HG03108 (cell line): ENCODE measurements at regions not wholly inside any gene's neighbourhood (a gene's known extent, or its start where the extent isn't known, plus 50 kb on each side); places are given as distances from the start of the nearest gene placed in this dataset.
A peak's percentile ranks its signal among the peaks of the same experiment; 100 is the strongest.
"Not testable (repeated sequence)": the region's sequence is repeated elsewhere in the genome, so short reads cannot be mapped to it uniquely, and the experiment has no call there.

ENCODE experiments used
- ATAC-seq: cut with Tn5 transposase; IDR thresholded peaks from one replicate; pipeline ENCODE4 v1.9.1; 2021; ENCODE audit warnings: moderate library complexity; ENCODE audit not compliant: unreplicated experiment

DNA sequence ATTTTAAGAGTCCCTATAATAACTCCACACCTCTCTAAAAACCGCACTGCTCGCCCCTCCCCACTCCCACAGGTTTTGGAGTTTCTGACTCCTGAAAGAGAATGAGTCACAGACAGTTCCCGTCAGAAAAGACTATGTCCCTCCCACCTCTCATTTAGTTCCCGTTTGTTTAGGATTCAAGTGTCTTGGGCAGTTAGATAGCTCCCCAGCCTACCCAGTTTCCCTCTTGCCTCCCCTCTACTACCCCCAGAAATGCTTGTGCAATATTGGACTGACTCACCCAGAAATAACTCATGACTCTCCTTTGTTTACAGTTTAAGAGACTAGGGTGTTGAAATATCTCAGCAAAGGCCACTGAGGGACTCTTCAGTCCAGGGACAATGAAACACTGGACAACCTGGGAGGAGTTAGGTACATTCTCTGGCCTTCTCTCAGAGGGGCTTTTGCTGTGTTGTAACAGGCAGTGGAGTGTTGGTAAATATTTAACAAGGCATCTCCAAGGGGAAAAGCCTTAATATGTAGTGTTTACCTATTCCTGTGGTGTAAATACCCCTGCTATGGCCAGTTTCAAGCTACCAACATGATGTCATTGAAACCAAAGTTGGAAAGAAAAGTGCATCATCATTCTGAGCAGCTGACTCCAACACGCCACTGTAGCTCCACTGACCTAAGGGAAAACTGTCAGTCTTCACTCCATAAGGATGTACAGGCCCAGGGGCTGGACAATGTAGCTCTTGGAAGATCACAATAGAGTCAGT, 96.1 kb upstream of the CHD2 start:
- ATAC-seq: no peak

- ATAC-seq: not testable (repeated sequence)
Measured at GRCh38 chr15:92804610-92804936, 95.6 kb upstream of the CHD2 start.

GRCh38 chr15:92805080-92805690, 94.9 kb upstream of the CHD2 start:
- ATAC-seq: no peak

DNA sequence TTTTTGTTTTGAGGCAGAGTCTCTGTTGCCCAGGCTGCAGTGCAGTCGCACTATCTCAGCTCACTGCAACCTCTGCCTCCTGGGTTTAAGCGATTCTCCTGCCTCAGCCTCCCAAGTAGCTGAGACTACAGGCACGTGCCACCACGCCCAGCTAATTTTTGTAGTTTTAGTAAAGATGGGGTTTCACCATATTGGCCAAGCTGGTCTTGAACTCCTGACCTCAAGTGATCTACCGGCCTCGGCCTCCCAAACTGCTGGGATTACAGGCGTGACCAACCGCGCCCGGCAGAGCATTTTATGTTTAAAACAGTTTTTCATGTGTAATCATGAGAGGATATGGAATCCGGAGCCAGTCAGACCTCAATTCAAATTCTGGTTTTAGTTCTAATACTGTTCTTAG, 94.0 kb upstream of the CHD2 start:
- ATAC-seq: not testable (repeated sequence)

DNA sequence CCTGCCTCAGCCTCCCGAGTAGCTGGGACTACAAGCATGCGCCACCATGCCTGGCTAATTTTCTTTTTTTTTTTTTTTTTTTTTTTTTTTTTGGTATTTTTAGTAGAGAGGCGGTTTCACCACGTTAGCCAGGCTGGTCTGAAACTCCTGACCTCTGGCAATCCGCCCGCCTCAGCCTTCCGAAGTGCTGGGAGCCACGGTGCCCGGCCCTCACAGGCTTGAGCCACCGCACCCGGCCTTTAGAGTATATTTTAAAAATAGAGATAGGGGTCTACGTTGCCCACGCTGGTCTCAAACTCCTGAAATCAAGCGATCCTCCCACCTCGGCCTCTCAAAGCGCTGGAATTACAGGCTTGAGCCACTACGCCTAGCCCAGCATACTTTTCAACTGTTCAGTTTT, 93.4 kb upstream of the CHD2 start:
- ATAC-seq: no peak

GRCh38 chr15:92807971-92808571, 92.1 kb upstream of the CHD2 start:
- no peak for ATAC-seq

DNA sequence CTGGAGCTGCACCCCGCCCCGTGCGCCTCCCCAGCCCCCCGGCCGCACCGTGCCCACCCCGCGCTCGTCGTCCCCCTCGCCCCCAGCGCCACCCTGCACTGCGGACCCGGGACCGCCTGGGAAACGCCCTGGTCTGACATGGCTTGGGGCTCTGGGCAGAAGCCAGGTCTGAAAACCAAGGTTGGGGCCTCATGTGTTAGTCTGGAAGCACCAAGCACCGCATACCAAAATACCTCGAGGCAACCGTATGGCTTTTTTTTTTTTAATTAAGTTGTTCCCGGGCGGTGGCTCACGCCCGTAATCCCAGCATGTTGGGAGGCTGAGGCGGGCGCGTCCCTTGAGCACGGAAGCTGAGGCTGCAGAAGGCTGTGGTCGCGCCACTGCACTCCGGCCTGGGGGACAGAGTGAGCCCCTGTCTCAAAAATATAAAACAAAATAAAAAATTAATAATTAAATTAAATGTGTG, 91.5 kb upstream of the CHD2 start:
- peak; percentile 10 for ATAC-seq

DNA sequence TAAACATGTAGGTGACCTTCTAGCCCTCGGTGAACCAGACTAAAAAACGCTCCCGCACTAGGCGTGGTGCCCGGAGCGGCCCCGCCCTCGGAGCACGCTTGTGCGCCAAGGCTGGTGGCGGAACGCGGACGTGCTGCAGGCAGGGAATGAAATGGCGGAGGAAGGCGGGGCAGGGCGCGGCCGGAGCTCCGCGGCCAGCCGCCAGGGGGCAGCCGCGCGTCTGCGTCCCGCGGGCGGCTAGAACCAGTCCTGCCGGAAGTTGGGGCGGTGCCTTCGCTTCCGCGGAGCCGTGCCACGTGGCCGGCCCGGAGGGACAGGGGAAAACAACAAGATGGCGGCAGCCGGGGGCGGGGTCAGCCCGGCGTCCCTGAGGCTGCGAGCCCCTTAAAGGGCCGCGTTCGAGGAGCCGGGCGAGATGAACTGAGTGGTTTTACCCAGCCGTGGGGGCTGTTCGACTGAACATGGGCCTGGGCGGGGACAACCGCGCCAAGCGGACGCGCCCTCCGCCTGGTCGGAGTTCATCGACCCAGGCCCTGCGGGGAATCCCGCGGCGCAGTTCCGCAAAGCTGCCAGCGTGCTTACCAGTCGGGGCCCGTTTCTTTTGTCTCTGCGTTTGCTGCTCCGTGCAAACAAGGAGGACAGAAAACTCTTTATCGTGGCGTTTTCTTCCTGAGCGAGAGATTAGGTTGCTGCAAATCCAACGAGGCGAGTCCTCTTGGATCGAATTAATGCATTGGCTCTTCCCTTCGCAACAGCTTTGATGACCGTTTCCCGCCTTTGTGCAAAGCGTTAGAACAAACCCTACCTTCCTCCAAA, 90.9 kb upstream of the CHD2 start:
- peak; percentile 75 for ATAC-seq

DNA sequence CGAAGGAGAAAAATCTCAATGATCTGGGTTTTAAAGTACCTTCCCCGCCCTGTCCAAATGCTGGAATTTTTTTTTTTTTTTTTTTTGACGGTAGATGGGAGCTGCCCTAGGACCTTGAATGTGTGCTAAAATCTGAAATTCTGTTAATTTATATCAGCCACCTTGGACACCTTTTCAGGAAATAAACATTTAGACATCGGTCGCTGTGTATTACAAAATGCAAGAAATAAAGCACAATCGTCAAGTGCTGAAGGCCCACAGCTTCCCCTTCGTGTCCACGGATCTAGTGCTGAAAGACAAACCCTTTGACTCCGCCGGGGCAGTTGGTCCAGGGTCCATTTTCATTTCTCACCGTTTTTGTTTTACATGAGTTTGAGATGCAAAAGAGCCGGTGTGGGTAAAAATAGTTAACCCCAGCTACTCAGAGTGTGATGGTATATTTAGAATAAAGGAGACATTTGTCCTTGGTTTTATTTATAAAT, 90.2 kb upstream of the CHD2 start:
- no peak for ATAC-seq

DNA sequence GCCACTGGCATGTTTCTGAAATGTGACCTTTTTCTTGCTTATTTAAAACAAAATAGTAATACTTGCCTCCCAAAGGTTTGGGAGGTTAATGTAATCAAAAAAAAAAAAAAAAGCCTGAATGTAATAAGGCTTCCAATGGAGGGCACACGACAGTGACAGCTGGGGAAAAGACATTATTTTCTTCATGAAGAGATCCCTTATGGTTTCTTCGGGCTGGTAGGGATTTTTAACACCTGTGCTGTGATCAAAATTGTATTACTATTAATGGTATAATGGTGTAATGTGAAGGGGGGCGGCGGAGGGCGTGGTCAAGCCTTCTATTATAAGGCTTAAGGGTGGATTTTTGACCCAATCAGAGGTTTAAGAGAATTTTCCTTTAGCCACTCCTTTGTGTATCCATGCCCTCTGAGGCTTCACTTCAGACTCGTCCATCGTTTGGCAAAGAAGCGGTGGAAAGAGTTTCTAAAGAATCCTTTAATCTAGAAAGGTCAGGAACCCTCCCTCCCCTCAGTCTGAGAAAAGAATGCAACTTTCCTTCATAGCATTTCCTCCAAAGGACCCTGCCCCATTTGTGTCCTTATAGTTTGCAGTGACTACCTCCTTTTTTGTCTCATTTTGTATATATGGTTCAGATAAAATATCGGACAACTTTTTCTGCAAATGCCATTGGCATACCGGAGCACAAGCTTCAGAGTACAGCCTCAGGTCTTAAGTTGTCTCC, 89.5 kb upstream of the CHD2 start:
- no peak for ATAC-seq

GRCh38 chr15:92811148-92811913, 88.8 kb upstream of the CHD2 start:
- ATAC-seq: no peak

DNA sequence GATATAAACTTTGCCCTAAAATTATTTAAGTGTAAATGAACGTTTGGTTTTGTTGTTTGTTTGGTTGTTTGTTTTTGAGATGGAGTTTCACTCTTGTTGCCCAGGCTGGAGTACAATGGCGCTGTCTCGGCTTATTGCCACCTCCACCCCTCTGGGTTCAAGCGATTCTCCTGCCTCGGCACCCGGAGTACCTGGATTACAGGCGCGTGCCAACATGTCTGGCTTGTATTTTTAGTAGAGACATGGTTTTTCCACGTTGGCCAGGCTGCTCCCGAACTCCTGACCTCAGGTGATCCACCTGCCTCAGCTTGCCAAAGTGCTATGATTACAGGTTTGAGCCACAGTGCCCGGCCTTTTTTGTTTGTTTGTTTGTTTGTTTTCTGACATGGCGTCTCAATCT, 87.9 kb upstream of the CHD2 start:
- no peak for ATAC-seq

GRCh38 chr15:92813485-92813884, 86.6 kb upstream of the CHD2 start:
- no peak for ATAC-seq

- ATAC-seq: no peak
Measured at GRCh38 chr15:92817339-92817886, 82.7 kb upstream of the CHD2 start.

DNA sequence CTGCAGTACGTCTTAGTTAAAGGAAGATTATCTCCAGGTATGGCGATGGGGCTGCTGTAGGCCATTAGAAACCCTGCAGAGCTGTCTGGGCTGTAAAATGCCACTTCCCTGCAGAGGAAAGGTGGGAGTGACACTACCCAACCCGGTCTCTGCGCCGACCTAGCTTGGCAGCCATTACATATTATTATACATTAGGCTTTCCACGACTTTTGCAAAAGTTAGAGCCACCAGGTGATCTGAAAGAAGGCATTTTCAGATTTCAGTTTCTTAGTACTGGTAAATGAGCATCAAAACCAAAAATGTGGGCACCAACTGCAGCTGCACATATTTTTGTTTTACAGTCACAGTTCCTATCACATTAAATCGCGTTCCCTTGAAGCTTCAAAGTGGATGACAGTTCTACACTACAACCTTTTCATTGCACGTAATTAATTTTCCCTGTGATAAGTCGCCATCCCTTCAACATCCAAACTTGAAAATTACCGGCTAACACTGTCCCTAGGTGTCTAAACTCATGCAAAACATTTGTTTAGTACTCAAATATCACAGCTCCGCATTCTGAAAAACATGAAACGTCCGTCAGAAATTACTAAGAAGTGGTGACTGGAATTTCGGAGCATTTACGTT, 81.4 kb upstream of the CHD2 start:
- no peak for ATAC-seq

- ATAC-seq: no peak
Measured at GRCh38 chr15:92819278-92820235, 80.6 kb upstream of the CHD2 start.

GRCh38 chr15:92820236-92821021, 79.7 kb upstream of the CHD2 start:
- ATAC-seq: peak; percentile 75
